H1 (cell line): ENCODE measurements at regions not wholly inside any gene's neighbourhood (a gene's known extent, or its start where the extent isn't known, plus 50 kb on each side); places are given as distances from the start of the nearest gene placed in this dataset.

ENCODE experiments used
- CTCF ChIA-PET: fragments of 300-600 bp; sonication (Branson Sonifier 250); formaldehyde crosslinking; loops from one replicate; lab custom pipeline; 2021; ENCODE audit not compliant: partially characterized antibody; lab: Charles Lee
- POLR2A ChIA-PET: fragments of 300-600 bp; sonication (Branson Sonifier 250); formaldehyde crosslinking; loops from one replicate; lab custom pipeline; 2021; ENCODE audit warnings: inconsistent platforms; ENCODE audit not compliant: partially characterized antibody; lab: Charles Lee
- DNase-seq, 2 experiments: peaks; one replicate each; pipeline versions ENCODE4 v3.0.0 to v3.0.0-alpha.2; 2010 to 2022; ENCODE audit warnings: low spot score in 2 of 2, low read depth in 1 of 2, mixed read lengths in 1 of 2
- FAIRE-seq: peaks from 2 replicates; lab custom pipeline; 2011; peaks lifted over from hg19 to GRCh38; lab: Jason Lieb, UNC
- H2AFZ ChIP-seq: 2 replicates; pipeline ENCODE4 v1.8.1; 2012; ENCODE audit warnings: low read length, inconsistent platforms
- H2AK5ac ChIP-seq: 2 replicates; pipeline ENCODE4 v1.6.1; 2013; ENCODE audit warnings: low read depth, low read length
- H2BK120ac ChIP-seq: replicated peaks from 2 replicates; pipeline ENCODE3; 2013; ENCODE audit warnings: low read depth, low read length, inconsistent platforms
- H2BK12ac ChIP-seq: 2 replicates; pipeline ENCODE4 v1.6.1; 2013; ENCODE audit warnings: low read depth, low read length
- H2BK15ac ChIP-seq: 2 replicates; pipeline ENCODE4 v1.6.1; 2013; ENCODE audit warnings: low read length
- H2BK20ac ChIP-seq: 2 replicates; pipeline ENCODE4 v1.6.1; 2013; ENCODE audit warnings: low read length
- H2BK5ac ChIP-seq: 2 replicates; pipeline ENCODE4 v1.6.1; 2013; ENCODE audit warnings: low read depth, low read length
- H3K14ac ChIP-seq: 2 replicates; pipeline ENCODE4 v1.6.1; 2013; ENCODE audit warnings: inconsistent platforms; ENCODE audit not compliant: insufficient read length
- H3K18ac ChIP-seq: 2 replicates; pipeline ENCODE4 v1.6.1; 2013; ENCODE audit warnings: low read length; ENCODE audit errors: extremely low read depth
- H3K23ac ChIP-seq: 2 replicates; pipeline ENCODE4 v1.6.1; 2013; ENCODE audit warnings: inconsistent platforms; ENCODE audit not compliant: insufficient read length
- H3K23me2 ChIP-seq: 2 replicates; pipeline ENCODE4 v1.6.1; 2013; ENCODE audit warnings: low read depth, low read length
- H3K27ac ChIP-seq: 2 replicates; pipeline ENCODE4 v1.6.1; 2011; ENCODE audit warnings: low read depth, low read length, inconsistent platforms
- H3K27me3 ChIP-seq, 4 experiments: replicated peaks in 1 of 4; 1 replicate in 1 of 4; 2 replicates in 3 of 4; pipeline versions ENCODE4 v1.6.1 to v1.8.1; 2011 to 2013; ENCODE audit warnings: low read length in 3 of 4, mild to moderate bottlenecking in 3 of 4, inconsistent platforms in 2 of 4, mixed read lengths in 2 of 4, moderate library complexity in 1 of 4; ENCODE audit not compliant: control insufficient read depth in 3 of 4, insufficient read depth in 3 of 4; ENCODE audit errors: extremely low read depth in 1 of 4
- H3K36me3 ChIP-seq, 4 experiments: 2 replicates each; pipeline versions ENCODE4 v1.6.1 to v1.8.1; 2011 to 2013; ENCODE audit warnings: mild to moderate bottlenecking in 4 of 4, low read length in 3 of 4, moderate library complexity in 2 of 4, control low read depth in 1 of 4, inconsistent platforms in 1 of 4; ENCODE audit not compliant: insufficient read depth in 4 of 4, control insufficient read depth in 2 of 4
- H3K4ac ChIP-seq: replicated peaks from 2 replicates; pipeline ENCODE3; 2013; ENCODE audit warnings: low read length, low read depth, mixed read lengths, inconsistent platforms; ENCODE audit not compliant: insufficient read length
- H3K4me1 ChIP-seq, 4 experiments: replicated peaks in 1 of 4; 1 replicate in 1 of 4; 2 replicates in 3 of 4; pipeline versions ENCODE4 v1.6.1 to v1.8.1; 2011 to 2013; ENCODE audit warnings: low read length in 3 of 4, inconsistent platforms in 2 of 4, mixed read lengths in 1 of 4; ENCODE audit not compliant: insufficient read depth in 4 of 4, control insufficient read depth in 3 of 4
- H3K4me2 ChIP-seq, 2 experiments: 2 replicates each; pipeline versions ENCODE4 v1.6.1 to v1.8.1; 2011 to 2013; ENCODE audit warnings: low read depth in 2 of 2, low read length in 2 of 2, control low read depth in 1 of 2, inconsistent platforms in 1 of 2, mild to moderate bottlenecking in 1 of 2; ENCODE audit not compliant: insufficient read depth in 1 of 2
- H3K4me3 ChIP-seq, 4 experiments: fragments of 200-600, 300-600 bp in 1 of 4; sonication (generic), shearing (Covaris generic), sonication (Bioruptor Twin) in 1 of 4; 2 replicates each; pipeline versions ENCODE4 v1.5.1 to v1.8.1; 2011 to 2016; ENCODE audit warnings: low read length in 4 of 4, low read depth in 3 of 4, control low read depth in 2 of 4, inconsistent platforms in 2 of 4, mild to moderate bottlenecking in 2 of 4, mixed read lengths in 1 of 4, moderate library complexity in 1 of 4; ENCODE audit not compliant: insufficient read depth in 2 of 4; ENCODE audit errors: extremely low read depth in 1 of 4
- H3K56ac ChIP-seq: replicated peaks from 2 replicates; pipeline ENCODE3; 2013; ENCODE audit warnings: low read depth, mild to moderate bottlenecking, mixed read lengths, low read length, inconsistent platforms; ENCODE audit not compliant: insufficient read length
- H3K79me1 ChIP-seq: 2 replicates; pipeline ENCODE4 v1.6.1; 2013; ENCODE audit warnings: low read depth, low read length, control low read depth
- H3K79me2 ChIP-seq, 2 experiments: 2 replicates each; pipeline versions ENCODE4 v1.6.1 to v1.8.1; 2012 to 2013; ENCODE audit warnings: low read length in 2 of 2, mild to moderate bottlenecking in 2 of 2, inconsistent platforms in 1 of 2; ENCODE audit not compliant: insufficient read depth in 2 of 2, control insufficient read depth in 1 of 2
- H3K9ac ChIP-seq, 4 experiments: replicated peaks in 1 of 4; 1 replicate in 1 of 4; 2 replicates in 3 of 4; pipeline versions ENCODE4 v1.6.1 to v1.8.1; 2011 to 2013; ENCODE audit warnings: low read depth in 3 of 4, low read length in 3 of 4, control low read depth in 2 of 4, mild to moderate bottlenecking in 2 of 4, moderate library complexity in 2 of 4, inconsistent platforms in 1 of 4; ENCODE audit errors: extremely low read depth in 1 of 4
- H3K9me3 ChIP-seq, 2 experiments: 2 replicates each; pipeline versions ENCODE4 v1.6.1 to v1.8.1; 2012 to 2013; ENCODE audit warnings: mild to moderate bottlenecking in 2 of 2, moderate library complexity in 2 of 2, control low read depth in 1 of 2, inconsistent platforms in 1 of 2, low read depth in 1 of 2, low read length in 1 of 2, mixed read lengths in 1 of 2; ENCODE audit not compliant: insufficient read depth in 2 of 2
- H4K20me1 ChIP-seq, 2 experiments: replicated peaks in 1 of 2; 2 replicates each; pipeline versions ENCODE3 to v1.8.1; 2011 to 2013; ENCODE audit warnings: inconsistent platforms in 2 of 2, low read length in 2 of 2, mild to moderate bottlenecking in 1 of 2; ENCODE audit not compliant: insufficient read depth in 2 of 2, control insufficient read depth in 1 of 2
- H4K5ac ChIP-seq: 2 replicates; pipeline ENCODE4 v1.6.1; 2013; ENCODE audit warnings: low read length, low read depth, mixed read lengths, inconsistent platforms; ENCODE audit not compliant: insufficient read length
- H4K8ac ChIP-seq: 2 replicates; pipeline ENCODE4 v1.8.0; 2013; ENCODE audit warnings: mild to moderate bottlenecking, moderate library complexity, low read length, inconsistent platforms; ENCODE audit not compliant: insufficient read depth; ENCODE audit errors: extremely low read depth
- H4K91ac ChIP-seq: replicated peaks from 2 replicates; pipeline ENCODE3; 2013; ENCODE audit warnings: low read length, mixed read lengths, inconsistent platforms; ENCODE audit not compliant: insufficient read length
- BRCA1 ChIP-seq: IDR thresholded peaks from 2 replicates; pipeline ENCODE4 v1.6.1; 2012; ENCODE audit warnings: low read depth, low read length, improper control_type of control experiment
- GABPA ChIP-seq: IDR thresholded peaks from 2 replicates; pipeline ENCODE4 v1.6.1; 2011; ENCODE audit warnings: mild to moderate bottlenecking, low read length, moderate library complexity, borderline replicate concordance; ENCODE audit not compliant: insufficient read depth
- JUND ChIP-seq: IDR thresholded peaks from 2 replicates; pipeline ENCODE4 v1.6.1; 2011; ENCODE audit warnings: mild to moderate bottlenecking, improper control_type of control experiment, low read length
- POLR2AphosphoS5 ChIP-seq: IDR thresholded peaks from 2 replicates; pipeline ENCODE4 v1.6.1; 2011; ENCODE audit warnings: low read depth, low read length
- RAD21 ChIP-seq, 2 experiments: IDR thresholded peaks in 1 of 2; conservative IDR thresholded peaks in 1 of 2; 2 replicates each; pipeline ENCODE4 v1.6.1; 2011; ENCODE audit warnings: low read depth in 2 of 2, low read length in 2 of 2, improper control_type of control experiment in 1 of 2, inconsistent platforms in 1 of 2, mild to moderate bottlenecking in 1 of 2, moderate library complexity in 1 of 2
- RBBP5 ChIP-seq: IDR thresholded peaks from 2 replicates; pipeline ENCODE4 v1.7.1; 2012; ENCODE audit warnings: low read depth, mild to moderate bottlenecking, inconsistent platforms, low read length, moderate library complexity, borderline replicate concordance
- SAP30 ChIP-seq: fragments of 300-600 bp; sonication (generic); IDR thresholded peaks from 2 replicates; pipeline ENCODE4 v1.7.1; 2012; ENCODE audit warnings: low read length, moderate library complexity, mild to moderate bottlenecking, inconsistent platforms; ENCODE audit not compliant: insufficient read depth, insufficient replicate concordance
- SP1 ChIP-seq: IDR thresholded peaks from 2 replicates; pipeline ENCODE4 v1.6.1; 2011; ENCODE audit warnings: low read depth, low read length
- SP2 ChIP-seq: IDR thresholded peaks from 2 replicates; pipeline ENCODE4 v1.6.1; 2012; ENCODE audit warnings: mild to moderate bottlenecking, low read length, inconsistent platforms
- SP4 ChIP-seq: IDR thresholded peaks from 2 replicates; pipeline ENCODE4 v1.6.1; 2012; ENCODE audit warnings: low read length, inconsistent platforms
- TCF12 ChIP-seq: IDR thresholded peaks from 2 replicates; pipeline ENCODE4 v1.6.1; 2011; ENCODE audit warnings: low read depth, mild to moderate bottlenecking, low read length
- WGBS, 2 experiments: shearing (Covaris generic) in 1 of 2; methylation state at CpG; one replicate each; pipeline versions ENCODE4 v1.1.6 to v1.1.7; 2013 to 2015; ENCODE audit warnings: low lambda C conversion rate in 2 of 2, mixed read lengths in 2 of 2, inconsistent platforms in 1 of 2, low coverage in 1 of 2, missing lambda C conversion rate in 1 of 2; ENCODE audit not compliant: insufficient replicate concordance in 2 of 2, insufficient coverage in 1 of 2, insufficient read length in 1 of 2; ENCODE audit errors: extremely low coverage in 1 of 2, missing lambda C conversion rate in 1 of 2; 5-methylcytosine and 5-hydroxymethylcytosine counted together
- TF ChIP-seq, protein P1 (sequence below): IDR thresholded peaks from 2 replicates; pipeline ENCODE4 v1.6.1; 2012; ENCODE audit warnings: inconsistent platforms
- TF ChIP-seq, protein P2 (sequence below): IDR thresholded peaks from 2 replicates; pipeline ENCODE4 v1.6.1; 2012; ENCODE audit warnings: low read length, inconsistent platforms

DNA sequence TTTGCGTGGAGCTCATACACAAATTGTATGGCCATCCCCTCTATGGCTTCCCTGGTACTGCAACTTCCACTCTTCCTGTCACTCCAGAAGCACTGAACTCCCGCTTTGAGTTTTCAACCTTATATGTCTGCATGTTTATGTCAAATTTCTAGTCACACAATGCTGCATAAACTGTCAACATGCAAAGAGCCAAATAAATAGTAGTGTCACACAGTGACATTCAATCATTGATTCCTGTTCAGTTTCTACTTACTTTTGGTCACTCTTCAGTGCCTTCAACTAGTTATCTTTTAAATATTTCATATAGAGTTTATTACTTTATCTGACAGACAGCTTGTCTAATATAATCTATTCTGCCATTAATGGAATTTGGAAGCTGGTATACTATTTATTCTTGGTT lies 149.3 kb downstream of the SPANXN1 start:
- CTCF ChIA-PET = no interaction called here
- no peak for TF ChIP-seq RBBP5
- TF ChIP-seq SP4 = no peak
- TF ChIP-seq RAD21 (IDR thresholded peaks at IDR 0.05 in 1 of 2, conservative IDR thresholded peaks at IDR 0.05 in 1 of 2; ENCODE audit: low read depth in 2 of 2, low read length in 2 of 2) = no peak
- no peak for TF ChIP-seq TCF12
- no peak for TF ChIP-seq SAP30
- TF ChIP-seq, protein P1, sequence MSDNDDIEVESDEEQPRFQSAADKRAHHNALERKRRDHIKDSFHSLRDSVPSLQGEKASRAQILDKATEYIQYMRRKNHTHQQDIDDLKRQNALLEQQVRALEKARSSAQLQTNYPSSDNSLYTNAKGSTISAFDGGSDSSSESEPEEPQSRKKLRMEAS = no peak
- TF ChIP-seq SP2 = no peak
- TF ChIP-seq POLR2AphosphoS5 = no peak
- TF ChIP-seq, protein P2, sequence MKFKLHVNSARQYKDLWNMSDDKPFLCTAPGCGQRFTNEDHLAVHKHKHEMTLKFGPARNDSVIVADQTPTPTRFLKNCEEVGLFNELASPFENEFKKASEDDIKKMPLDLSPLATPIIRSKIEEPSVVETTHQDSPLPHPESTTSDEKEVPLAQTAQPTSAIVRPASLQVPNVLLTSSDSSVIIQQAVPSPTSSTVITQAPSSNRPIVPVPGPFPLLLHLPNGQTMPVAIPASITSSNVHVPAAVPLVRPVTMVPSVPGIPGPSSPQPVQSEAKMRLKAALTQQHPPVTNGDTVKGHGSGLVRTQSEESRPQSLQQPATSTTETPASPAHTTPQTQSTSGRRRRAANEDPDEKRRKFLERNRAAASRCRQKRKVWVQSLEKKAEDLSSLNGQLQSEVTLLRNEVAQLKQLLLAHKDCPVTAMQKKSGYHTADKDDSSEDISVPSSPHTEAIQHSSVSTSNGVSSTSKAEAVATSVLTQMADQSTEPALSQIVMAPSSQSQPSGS = no peak
- no peak for TF ChIP-seq SP1
- TF ChIP-seq JUND = no peak
- no peak for TF ChIP-seq GABPA
- TF ChIP-seq BRCA1 = no peak

More for the DNA sequence above, 149.3 kb downstream of the SPANXN1 start:
- Histone ChIP-seq H3K4me3 (no peak overlapping the region), H3K14ac (no peak overlapping the region), H2BK20ac (no peak overlapping the region), H4K5ac (no peak overlapping the region), H4K20me1 (no peaks in the 10 kb centered on the region), H2BK120ac (no peak overlapping the region), H3K56ac (no peak overlapping the region), H3K4me2 (no peak overlapping the region), H2AK5ac (no peak overlapping the region), H3K27ac (no peak overlapping the region), H2BK12ac (no peak overlapping the region), H3K23ac (no peak overlapping the region), H3K79me2 (no peaks in the 10 kb centered on the region), H2AFZ (no peak overlapping the region), H4K8ac (no peak overlapping the region), H3K79me1 (no peaks in the 10 kb centered on the region), H3K4ac (no peak overlapping the region), H3K23me2 (no peaks in the 10 kb centered on the region), H3K4me1 (no peaks in the 10 kb centered on the region), H4K91ac (no peak overlapping the region), H3K36me3 (no peaks in the 10 kb centered on the region), H3K9me3 (no peaks in the 10 kb centered on the region), H3K27me3 (no peaks in the 10 kb centered on the region), H3K9ac (no peak overlapping the region), H2BK5ac (no peak overlapping the region), H2BK15ac (no peak overlapping the region), H3K18ac (no peak overlapping the region)
- POLR2A ChIA-PET = no interaction called here
- no peak for FAIRE-seq
- 85% methylated on average over 2 of the region's 2 CpGs; no CpG with 5 or more reads in 1 of the 2 experiments for WGBS, 2 experiments
- DNase-seq = no peak
